H1 (cell line): ENCODE measurements at regions not wholly inside any gene's neighbourhood (a gene's known extent, or its start where the extent isn't known, plus 50 kb on each side); places are given as distances from the start of the nearest gene placed in this dataset.

Source experiments
- CTCF ChIA-PET: fragments of 300-600 bp; sonication (Branson Sonifier 250); formaldehyde crosslinking; loops from one replicate; lab custom pipeline; 2021; ENCODE audit not compliant: partially characterized antibody; lab: Charles Lee
- POLR2A ChIA-PET: fragments of 300-600 bp; sonication (Branson Sonifier 250); formaldehyde crosslinking; loops from one replicate; lab custom pipeline; 2021; ENCODE audit warnings: inconsistent platforms; ENCODE audit not compliant: partially characterized antibody; lab: Charles Lee
- DNase-seq, 2 experiments: peaks; one replicate each; pipeline versions ENCODE4 v3.0.0 to v3.0.0-alpha.2; 2010 to 2022; ENCODE audit warnings: low spot score in 2 of 2, low read depth in 1 of 2, mixed read lengths in 1 of 2
- FAIRE-seq: peaks from 2 replicates; lab custom pipeline; 2011; peaks lifted over from hg19 to GRCh38; lab: Jason Lieb, UNC
- H2AFZ ChIP-seq: 2 replicates; pipeline ENCODE4 v1.8.1; 2012; ENCODE audit warnings: low read length, inconsistent platforms
- H2AK5ac ChIP-seq: 2 replicates; pipeline ENCODE4 v1.6.1; 2013; ENCODE audit warnings: low read depth, low read length
- H2BK120ac ChIP-seq: replicated peaks from 2 replicates; pipeline ENCODE3; 2013; ENCODE audit warnings: low read depth, low read length, inconsistent platforms
- H2BK12ac ChIP-seq: 2 replicates; pipeline ENCODE4 v1.6.1; 2013; ENCODE audit warnings: low read depth, low read length
- H2BK15ac ChIP-seq: 2 replicates; pipeline ENCODE4 v1.6.1; 2013; ENCODE audit warnings: low read length
- H2BK20ac ChIP-seq: 2 replicates; pipeline ENCODE4 v1.6.1; 2013; ENCODE audit warnings: low read length
- H2BK5ac ChIP-seq: 2 replicates; pipeline ENCODE4 v1.6.1; 2013; ENCODE audit warnings: low read depth, low read length
- H3K14ac ChIP-seq: 2 replicates; pipeline ENCODE4 v1.6.1; 2013; ENCODE audit warnings: inconsistent platforms; ENCODE audit not compliant: insufficient read length
- H3K18ac ChIP-seq: 2 replicates; pipeline ENCODE4 v1.6.1; 2013; ENCODE audit warnings: low read length; ENCODE audit errors: extremely low read depth
- H3K23ac ChIP-seq: 2 replicates; pipeline ENCODE4 v1.6.1; 2013; ENCODE audit warnings: inconsistent platforms; ENCODE audit not compliant: insufficient read length
- H3K23me2 ChIP-seq: 2 replicates; pipeline ENCODE4 v1.6.1; 2013; ENCODE audit warnings: low read depth, low read length
- H3K27ac ChIP-seq: 2 replicates; pipeline ENCODE4 v1.6.1; 2011; ENCODE audit warnings: low read depth, low read length, inconsistent platforms
- H3K27me3 ChIP-seq, 4 experiments: replicated peaks in 1 of 4; 1 replicate in 1 of 4; 2 replicates in 3 of 4; pipeline versions ENCODE4 v1.6.1 to v1.8.1; 2011 to 2013; ENCODE audit warnings: low read length in 3 of 4, mild to moderate bottlenecking in 3 of 4, inconsistent platforms in 2 of 4, mixed read lengths in 2 of 4, moderate library complexity in 1 of 4; ENCODE audit not compliant: control insufficient read depth in 3 of 4, insufficient read depth in 3 of 4; ENCODE audit errors: extremely low read depth in 1 of 4
- H3K36me3 ChIP-seq, 4 experiments: 2 replicates each; pipeline versions ENCODE4 v1.6.1 to v1.8.1; 2011 to 2013; ENCODE audit warnings: mild to moderate bottlenecking in 4 of 4, low read length in 3 of 4, moderate library complexity in 2 of 4, control low read depth in 1 of 4, inconsistent platforms in 1 of 4; ENCODE audit not compliant: insufficient read depth in 4 of 4, control insufficient read depth in 2 of 4
- H3K4ac ChIP-seq: replicated peaks from 2 replicates; pipeline ENCODE3; 2013; ENCODE audit warnings: low read length, low read depth, mixed read lengths, inconsistent platforms; ENCODE audit not compliant: insufficient read length
- H3K4me1 ChIP-seq, 4 experiments: replicated peaks in 1 of 4; 1 replicate in 1 of 4; 2 replicates in 3 of 4; pipeline versions ENCODE4 v1.6.1 to v1.8.1; 2011 to 2013; ENCODE audit warnings: low read length in 3 of 4, inconsistent platforms in 2 of 4, mixed read lengths in 1 of 4; ENCODE audit not compliant: insufficient read depth in 4 of 4, control insufficient read depth in 3 of 4
- H3K4me2 ChIP-seq, 2 experiments: 2 replicates each; pipeline versions ENCODE4 v1.6.1 to v1.8.1; 2011 to 2013; ENCODE audit warnings: low read depth in 2 of 2, low read length in 2 of 2, control low read depth in 1 of 2, inconsistent platforms in 1 of 2, mild to moderate bottlenecking in 1 of 2; ENCODE audit not compliant: insufficient read depth in 1 of 2
- H3K4me3 ChIP-seq, 4 experiments: fragments of 200-600, 300-600 bp in 1 of 4; sonication (generic), shearing (Covaris generic), sonication (Bioruptor Twin) in 1 of 4; 2 replicates each; pipeline versions ENCODE4 v1.5.1 to v1.8.1; 2011 to 2016; ENCODE audit warnings: low read length in 4 of 4, low read depth in 3 of 4, control low read depth in 2 of 4, inconsistent platforms in 2 of 4, mild to moderate bottlenecking in 2 of 4, mixed read lengths in 1 of 4, moderate library complexity in 1 of 4; ENCODE audit not compliant: insufficient read depth in 2 of 4; ENCODE audit errors: extremely low read depth in 1 of 4
- H3K56ac ChIP-seq: replicated peaks from 2 replicates; pipeline ENCODE3; 2013; ENCODE audit warnings: low read depth, mild to moderate bottlenecking, mixed read lengths, low read length, inconsistent platforms; ENCODE audit not compliant: insufficient read length
- H3K79me1 ChIP-seq: 2 replicates; pipeline ENCODE4 v1.6.1; 2013; ENCODE audit warnings: low read depth, low read length, control low read depth
- H3K79me2 ChIP-seq, 2 experiments: 2 replicates each; pipeline versions ENCODE4 v1.6.1 to v1.8.1; 2012 to 2013; ENCODE audit warnings: low read length in 2 of 2, mild to moderate bottlenecking in 2 of 2, inconsistent platforms in 1 of 2; ENCODE audit not compliant: insufficient read depth in 2 of 2, control insufficient read depth in 1 of 2
- H3K9ac ChIP-seq, 4 experiments: replicated peaks in 1 of 4; 1 replicate in 1 of 4; 2 replicates in 3 of 4; pipeline versions ENCODE4 v1.6.1 to v1.8.1; 2011 to 2013; ENCODE audit warnings: low read depth in 3 of 4, low read length in 3 of 4, control low read depth in 2 of 4, mild to moderate bottlenecking in 2 of 4, moderate library complexity in 2 of 4, inconsistent platforms in 1 of 4; ENCODE audit errors: extremely low read depth in 1 of 4
- H3K9me3 ChIP-seq, 2 experiments: 2 replicates each; pipeline versions ENCODE4 v1.6.1 to v1.8.1; 2012 to 2013; ENCODE audit warnings: mild to moderate bottlenecking in 2 of 2, moderate library complexity in 2 of 2, control low read depth in 1 of 2, inconsistent platforms in 1 of 2, low read depth in 1 of 2, low read length in 1 of 2, mixed read lengths in 1 of 2; ENCODE audit not compliant: insufficient read depth in 2 of 2
- H4K20me1 ChIP-seq, 2 experiments: replicated peaks in 1 of 2; 2 replicates each; pipeline versions ENCODE3 to v1.8.1; 2011 to 2013; ENCODE audit warnings: inconsistent platforms in 2 of 2, low read length in 2 of 2, mild to moderate bottlenecking in 1 of 2; ENCODE audit not compliant: insufficient read depth in 2 of 2, control insufficient read depth in 1 of 2
- H4K5ac ChIP-seq: 2 replicates; pipeline ENCODE4 v1.6.1; 2013; ENCODE audit warnings: low read length, low read depth, mixed read lengths, inconsistent platforms; ENCODE audit not compliant: insufficient read length
- H4K8ac ChIP-seq: 2 replicates; pipeline ENCODE4 v1.8.0; 2013; ENCODE audit warnings: mild to moderate bottlenecking, moderate library complexity, low read length, inconsistent platforms; ENCODE audit not compliant: insufficient read depth; ENCODE audit errors: extremely low read depth
- H4K91ac ChIP-seq: replicated peaks from 2 replicates; pipeline ENCODE3; 2013; ENCODE audit warnings: low read length, mixed read lengths, inconsistent platforms; ENCODE audit not compliant: insufficient read length
- CTBP2 ChIP-seq: IDR thresholded peaks from 2 replicates; pipeline ENCODE4 v1.7.0; 2011; ENCODE audit warnings: borderline replicate concordance, mild to moderate bottlenecking, moderate library complexity, mixed read lengths, low read length; ENCODE audit not compliant: insufficient read depth, insufficient read length
- HDAC2 ChIP-seq, 2 experiments: fragments of 300-600 bp in 1 of 2; sonication (generic) in 1 of 2; IDR thresholded peaks; 2 replicates each; pipeline ENCODE4 v1.6.1; 2011 to 2012; ENCODE audit warnings: low read depth in 2 of 2, low read length in 2 of 2, mild to moderate bottlenecking in 2 of 2, moderate library complexity in 2 of 2, borderline replicate concordance in 1 of 2, inconsistent platforms in 1 of 2
- HDAC6 ChIP-seq: IDR thresholded peaks from one replicate; pipeline ENCODE4 v1.7.1; 2012; ENCODE audit warnings: low read depth, mild to moderate bottlenecking, inconsistent platforms, low read length, moderate library complexity
- POLR2A ChIP-seq, 2 experiments: IDR thresholded peaks; 1 replicate in 1 of 2; 2 replicates in 1 of 2; pipeline ENCODE4 v1.6.1; 2011; ENCODE audit warnings: low read depth in 2 of 2, low read length in 2 of 2, mild to moderate bottlenecking in 2 of 2; ENCODE audit errors: control extremely low read depth in 1 of 2
- RNF2 ChIP-seq: fragments of 200-900, 300-1000 bp; sonication (generic); IDR thresholded peaks from 2 replicates; pipeline ENCODE4 v1.7.1; 2016; ENCODE audit warnings: borderline replicate concordance, low read depth, mild to moderate bottlenecking, antibody characterized with exemption, low read length; ENCODE audit not compliant: poor library complexity, severe bottlenecking; ENCODE audit errors: missing control alignments
- SIRT6 ChIP-seq: IDR thresholded peaks from one replicate; pipeline ENCODE4 v1.7.1; 2012; ENCODE audit warnings: low read length, inconsistent platforms
- TAF7 ChIP-seq: optimal IDR thresholded peaks from 2 replicates; pipeline ENCODE3; 2011; ENCODE audit warnings: low read depth, mild to moderate bottlenecking, inconsistent platforms, low read length, moderate library complexity, borderline replicate concordance
- WGBS, 2 experiments: shearing (Covaris generic) in 1 of 2; methylation state at CpG; one replicate each; pipeline versions ENCODE4 v1.1.6 to v1.1.7; 2013 to 2015; ENCODE audit warnings: low lambda C conversion rate in 2 of 2, mixed read lengths in 2 of 2, inconsistent platforms in 1 of 2, low coverage in 1 of 2, missing lambda C conversion rate in 1 of 2; ENCODE audit not compliant: insufficient replicate concordance in 2 of 2, insufficient coverage in 1 of 2, insufficient read length in 1 of 2; ENCODE audit errors: extremely low coverage in 1 of 2, missing lambda C conversion rate in 1 of 2; 5-methylcytosine and 5-hydroxymethylcytosine counted together

DNA sequence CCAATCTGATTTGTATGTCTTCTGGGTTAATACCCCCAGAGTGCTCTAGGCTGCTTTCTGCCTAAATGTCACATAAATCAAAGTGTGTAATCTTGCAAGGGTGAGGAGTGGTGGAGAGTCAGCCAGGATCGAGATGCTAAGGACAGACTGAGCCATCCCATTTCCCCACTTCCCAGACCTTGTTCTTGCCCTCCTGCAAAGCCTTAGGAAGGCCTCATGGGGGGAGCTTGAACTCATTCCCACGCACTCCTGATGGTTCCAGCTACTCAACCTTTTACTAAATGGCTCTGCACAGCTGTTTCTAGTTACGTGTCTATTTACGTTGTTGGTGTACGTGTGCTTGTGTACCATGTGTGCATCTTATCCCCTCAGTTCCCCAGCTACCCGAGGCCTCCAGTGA, 423.6 kb upstream of the TNP1 start:
- no peak overlapping the region for H2BK20ac ChIP-seq
- H2AK5ac ChIP-seq = no peak overlapping the region
- H3K27ac ChIP-seq = no peak overlapping the region
- TF ChIP-seq TAF7 (no peak), CTBP2 (no peak), HDAC6 (no peak), RNF2 (no peak), POLR2A (IDR thresholded peaks at IDR 0.05; ENCODE audit: control extremely low read depth in 1 of 2, low read depth in 2 of 2, low read length in 2 of 2) (no peak), SIRT6 (no peak), HDAC2 (IDR thresholded peaks at IDR 0.05; ENCODE audit: borderline replicate concordance in 1 of 2, low read depth in 2 of 2, low read length in 2 of 2) (no peak)
- 90% methylated on average over 6 of the region's 6 CpGs; no CpG with 5 or more reads in 1 of the 2 experiments for WGBS, 2 experiments
- no peak overlapping the region for H3K4me3 ChIP-seq
- no peak overlapping the region for H2BK15ac ChIP-seq
- POLR2A ChIA-PET = no interaction called here
- H3K4me1 ChIP-seq = no peaks in the 10 kb centered on the region
- no peaks in the 10 kb centered on the region for H3K79me2 ChIP-seq
- H3K14ac ChIP-seq = no peak overlapping the region
- no peaks in the 10 kb centered on the region for H3K79me1 ChIP-seq
- H3K9me3 ChIP-seq = peaks cover 12 to 13% of the 10 kb centered on the region in 2 experiments
- no peak overlapping the region for H2BK12ac ChIP-seq
- H4K5ac ChIP-seq = no peak overlapping the region
- peak overlapping the region; percentile 58 for H3K23ac ChIP-seq
- no peak overlapping the region for H4K91ac ChIP-seq
- H3K18ac ChIP-seq = no peak overlapping the region
- no peak overlapping the region for H2BK120ac ChIP-seq
- H4K20me1 ChIP-seq = no peaks in the 10 kb centered on the region
- CTCF ChIA-PET = interaction anchor here (0.9 kb wide), 1 partner anchor 9 kb away, joined by 4 read pairs; no protein-coding TSS in a partner anchor
- no peak for FAIRE-seq
- no peak overlapping the region for H4K8ac ChIP-seq
- H3K23me2 ChIP-seq = no peaks in the 10 kb centered on the region; the same call in 1 of the 2 replicates
- H3K4ac ChIP-seq = no peak overlapping the region
- no peak overlapping the region for H3K4me2 ChIP-seq
- H3K9ac ChIP-seq = no peak overlapping the region
- H2BK5ac ChIP-seq = no peak overlapping the region
- DNase-seq = no peak
- no peak overlapping the region for H2AFZ ChIP-seq
- H3K56ac ChIP-seq = no peak overlapping the region
- H3K36me3 ChIP-seq = peaks cover 0 to 4% (median 0%) of the 10 kb centered on the region in 4 experiments; a peak in 2 of 8 replicates
- H3K27me3 ChIP-seq = peaks cover 0 to 12% (median 6%) of the 10 kb centered on the region in 4 experiments; a peak in 4 of 7 replicates
